GM12872 (cell line): ENCODE measurements at regions not wholly inside any gene's neighbourhood (a gene's known extent, or its start where the extent isn't known, plus 50 kb on each side); places are given as distances from the start of the nearest gene placed in this dataset.

Experiments
- CTCF ChIP-seq: IDR thresholded peaks from 3 replicates; pipeline ENCODE4 v1.5.1; 2011; ENCODE audit warnings: low read depth, mild to moderate bottlenecking, low read length, moderate library complexity; ENCODE audit not compliant: insufficient read depth

GRCh38 chr13:111597618-111598017 lies 277.2 kb downstream of the TEX29 start:
- TF ChIP-seq CTCF, result no peak

DNA sequence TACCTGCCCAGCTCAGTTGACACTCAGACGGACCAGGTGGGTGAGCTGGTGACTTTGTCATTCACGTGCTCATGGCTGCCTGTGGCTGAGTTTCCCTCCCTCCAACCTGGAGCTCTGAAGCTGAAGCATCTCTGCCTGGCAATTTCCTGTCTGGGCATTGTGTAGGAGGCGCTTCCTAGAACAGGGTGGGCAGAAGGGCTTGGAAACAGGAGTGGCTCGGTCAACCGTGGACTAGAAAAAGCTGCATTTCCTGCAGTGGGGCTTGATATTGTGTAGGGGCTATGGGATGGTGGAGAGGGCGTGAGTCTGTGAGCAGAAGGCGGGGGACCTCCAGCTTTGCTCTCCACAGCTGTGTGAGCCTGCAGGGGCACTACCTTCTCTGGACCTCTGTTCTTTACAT lies 278.3 kb downstream of the TEX29 start:
- TF ChIP-seq CTCF, result no peak

DNA sequence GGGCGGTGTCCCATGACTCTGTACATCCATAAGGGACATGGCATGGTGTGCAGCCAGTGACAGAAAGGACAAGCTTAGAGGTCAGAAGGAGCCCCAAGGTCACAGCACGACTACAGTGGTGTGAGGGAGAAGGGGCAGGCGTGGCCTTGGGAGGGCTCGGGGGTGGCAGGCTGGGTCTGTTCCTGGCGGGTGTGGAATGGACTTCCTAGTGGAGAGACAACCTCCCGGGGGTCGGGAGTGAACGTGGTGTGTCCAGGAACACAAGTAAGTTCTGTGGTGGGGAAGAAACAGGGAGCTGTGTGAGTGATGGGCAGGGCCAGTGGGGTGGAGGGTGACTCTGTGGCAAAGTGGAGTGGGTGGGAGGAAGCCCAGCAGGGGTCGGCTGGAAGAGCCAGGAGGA lies 279.3 kb downstream of the TEX29 start:
- TF ChIP-seq CTCF, result no peak

- no peak for TF ChIP-seq CTCF
Observed at GRCh38 chr13:111602874-111603273, 282.4 kb downstream of the TEX29 start.

GRCh38 chr13:111604097-111604496 lies 283.7 kb downstream of the TEX29 start:
- TF ChIP-seq CTCF, result no peak

- no peak for TF ChIP-seq CTCF
Observed at GRCh38 chr13:111608556-111608955, 288.1 kb downstream of the TEX29 start.

GRCh38 chr13:111609631-111610030 lies 289.2 kb downstream of the TEX29 start:
- TF ChIP-seq CTCF, result no peak

- no peak for TF ChIP-seq CTCF
Observed at GRCh38 chr13:111610081-111610480, 289.6 kb downstream of the TEX29 start.
